OCI-LY3 (cell line): ENCODE measurements at regions not wholly inside any gene's neighbourhood (a gene's known extent, or its start where the extent isn't known, plus 50 kb on each side); places are given as distances from the start of the nearest gene placed in this dataset.

Experiments
- EZH2phosphoT487 ChIP-seq: fragments of 200-600 bp; shearing (Covaris generic); IDR thresholded peaks from 2 replicates; pipeline ENCODE4 v1.6.1; 2018; ENCODE audit warnings: antibody characterized with exemption, mixed run types, low read depth
- TF ChIP-seq, protein P1 (sequence below): fragments of 200-600, 300-600 bp; sonication (generic); IDR thresholded peaks from 2 replicates; pipeline ENCODE4 v1.5.1; 2014; ENCODE audit warnings: antibody characterized with exemption, low read length, low read depth

DNA sequence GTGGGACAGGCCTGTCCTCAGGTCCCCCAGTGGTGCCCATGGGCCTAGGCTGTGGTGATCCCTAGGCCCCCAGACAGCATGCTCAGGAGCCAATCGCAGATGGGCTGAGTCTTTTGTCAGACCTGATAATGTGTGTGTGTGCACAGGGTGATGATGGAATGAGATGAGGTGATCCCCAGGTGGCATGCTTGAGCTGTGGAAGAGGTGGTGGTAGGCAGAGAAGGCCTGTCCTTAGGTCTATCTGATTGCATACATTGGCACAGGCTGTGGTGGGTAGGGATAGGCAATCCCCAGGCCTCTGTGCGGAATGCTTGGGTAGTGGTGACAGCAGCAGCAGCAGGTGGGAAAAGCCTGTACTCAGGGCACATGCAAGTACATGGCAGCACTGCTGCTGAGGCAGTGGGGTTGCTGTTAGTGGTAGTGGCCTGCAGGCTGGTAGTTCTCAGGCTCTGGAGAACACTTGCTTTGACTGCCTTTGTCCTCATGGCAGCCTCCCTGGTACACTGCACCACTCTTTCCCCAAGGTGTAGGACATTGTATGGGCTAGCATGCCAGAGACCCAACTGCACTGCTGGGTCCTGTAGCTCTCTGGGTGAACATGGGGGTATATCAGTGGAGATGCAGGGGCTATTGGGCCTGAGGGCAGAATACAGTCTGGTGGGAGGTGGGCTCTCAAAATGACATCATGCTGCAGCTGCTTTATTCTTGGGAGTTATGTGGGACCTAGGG is 260.9 kb upstream of the PLPP4 start:
- TF ChIP-seq, protein P1, sequence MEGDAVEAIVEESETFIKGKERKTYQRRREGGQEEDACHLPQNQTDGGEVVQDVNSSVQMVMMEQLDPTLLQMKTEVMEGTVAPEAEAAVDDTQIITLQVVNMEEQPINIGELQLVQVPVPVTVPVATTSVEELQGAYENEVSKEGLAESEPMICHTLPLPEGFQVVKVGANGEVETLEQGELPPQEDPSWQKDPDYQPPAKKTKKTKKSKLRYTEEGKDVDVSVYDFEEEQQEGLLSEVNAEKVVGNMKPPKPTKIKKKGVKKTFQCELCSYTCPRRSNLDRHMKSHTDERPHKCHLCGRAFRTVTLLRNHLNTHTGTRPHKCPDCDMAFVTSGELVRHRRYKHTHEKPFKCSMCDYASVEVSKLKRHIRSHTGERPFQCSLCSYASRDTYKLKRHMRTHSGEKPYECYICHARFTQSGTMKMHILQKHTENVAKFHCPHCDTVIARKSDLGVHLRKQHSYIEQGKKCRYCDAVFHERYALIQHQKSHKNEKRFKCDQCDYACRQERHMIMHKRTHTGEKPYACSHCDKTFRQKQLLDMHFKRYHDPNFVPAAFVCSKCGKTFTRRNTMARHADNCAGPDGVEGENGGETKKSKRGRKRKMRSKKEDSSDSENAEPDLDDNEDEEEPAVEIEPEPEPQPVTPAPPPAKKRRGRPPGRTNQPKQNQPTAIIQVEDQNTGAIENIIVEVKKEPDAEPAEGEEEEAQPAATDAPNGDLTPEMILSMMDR = no peak
- TF ChIP-seq EZH2phosphoT487 = no peak
